Right lobe of liver (tissue), 4 donors: ENCODE measurements at regions not wholly inside any gene's neighbourhood (a gene's known extent, or its start where the extent isn't known, plus 50 kb on each side); places are given as distances from the start of the nearest gene placed in this dataset.

Experiments used
- POLR2A ChIP-seq: fragments of 450-650 bp; IDR thresholded peaks from one replicate; pipeline ENCODE4 v1.6.1; 2017; ENCODE audit warnings: antibody characterized with exemption, mild to moderate bottlenecking
- TF ChIP-seq, protein P1 (sequence below), 4 donors: fragments of 200-600 bp in 3 of 4; fragments of 450-650 bp in 1 of 4; IDR thresholded peaks; one replicate each; pipeline versions ENCODE4 v1.5.1 to v1.8.0; 2016 to 2022; ENCODE audit warnings: antibody characterized with exemption in 4 of 4, mild to moderate bottlenecking in 2 of 4
- donor health status: DM: no; HTN: no; CAD: no.
- donor health status: DM: no; HTN: no; CAD: no.
- donor health status: DM: no; HTN: yes; CAD: no.

DNA sequence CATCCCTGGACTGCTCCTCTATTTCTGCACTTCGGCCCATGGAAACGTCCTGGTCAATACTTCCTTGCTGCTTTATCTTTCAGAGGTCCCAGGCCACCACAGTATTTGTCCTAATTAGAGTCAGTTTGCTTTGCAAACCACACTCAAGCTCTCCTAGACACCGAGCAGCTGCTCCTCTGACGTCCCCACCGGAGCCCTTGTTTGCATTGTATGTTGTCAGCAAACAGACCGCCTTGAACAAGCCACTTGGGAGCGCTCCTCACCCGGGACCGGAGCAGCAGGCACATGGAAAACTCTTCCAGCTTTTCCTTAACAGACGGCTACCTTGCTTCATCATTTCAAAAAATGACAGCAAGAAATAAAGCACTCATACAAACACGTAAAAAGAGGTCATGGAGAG is 51.5 kb upstream of the GTF3A start:
- TF ChIP-seq, protein P1, sequence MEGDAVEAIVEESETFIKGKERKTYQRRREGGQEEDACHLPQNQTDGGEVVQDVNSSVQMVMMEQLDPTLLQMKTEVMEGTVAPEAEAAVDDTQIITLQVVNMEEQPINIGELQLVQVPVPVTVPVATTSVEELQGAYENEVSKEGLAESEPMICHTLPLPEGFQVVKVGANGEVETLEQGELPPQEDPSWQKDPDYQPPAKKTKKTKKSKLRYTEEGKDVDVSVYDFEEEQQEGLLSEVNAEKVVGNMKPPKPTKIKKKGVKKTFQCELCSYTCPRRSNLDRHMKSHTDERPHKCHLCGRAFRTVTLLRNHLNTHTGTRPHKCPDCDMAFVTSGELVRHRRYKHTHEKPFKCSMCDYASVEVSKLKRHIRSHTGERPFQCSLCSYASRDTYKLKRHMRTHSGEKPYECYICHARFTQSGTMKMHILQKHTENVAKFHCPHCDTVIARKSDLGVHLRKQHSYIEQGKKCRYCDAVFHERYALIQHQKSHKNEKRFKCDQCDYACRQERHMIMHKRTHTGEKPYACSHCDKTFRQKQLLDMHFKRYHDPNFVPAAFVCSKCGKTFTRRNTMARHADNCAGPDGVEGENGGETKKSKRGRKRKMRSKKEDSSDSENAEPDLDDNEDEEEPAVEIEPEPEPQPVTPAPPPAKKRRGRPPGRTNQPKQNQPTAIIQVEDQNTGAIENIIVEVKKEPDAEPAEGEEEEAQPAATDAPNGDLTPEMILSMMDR (IDR thresholded peaks at IDR 0.05): no peak
- no peak for TF ChIP-seq POLR2A
